ENCODE measurements at regions not wholly inside any gene's neighbourhood (a gene's known extent, or its start where the extent isn't known, plus 50 kb on each side); places are given as distances from the start of the nearest gene placed in this dataset.

DNA sequence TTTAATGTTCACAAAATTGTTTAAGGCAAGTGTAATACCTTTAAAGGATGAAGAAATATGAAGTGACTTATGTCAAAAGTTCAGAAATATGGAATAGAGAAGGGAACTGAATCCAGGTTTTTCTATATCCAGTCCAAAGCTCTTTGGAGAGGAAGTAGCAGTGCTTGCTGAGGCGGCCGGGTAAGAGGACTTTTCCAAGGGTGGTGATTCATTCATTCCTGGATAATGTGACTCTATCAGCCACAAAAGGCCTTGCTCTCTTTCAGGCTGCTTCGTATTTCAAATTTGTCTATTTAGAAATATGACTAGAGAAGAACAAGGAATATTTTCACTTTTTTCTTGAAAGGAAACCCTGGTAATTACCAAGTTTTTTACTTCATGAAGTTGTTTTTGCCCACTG, 830.1 kb upstream of the ZEB2 start:
- DNase-seq (ENCODE audit: low read depth in 2 of 2) = no peak

- DNase-seq (ENCODE audit: low read depth in 2 of 2) = no peak
These were observed 824.3 kb upstream of the ZEB2 start for GRCh38 chr2:145344076-145344724.

DNA sequence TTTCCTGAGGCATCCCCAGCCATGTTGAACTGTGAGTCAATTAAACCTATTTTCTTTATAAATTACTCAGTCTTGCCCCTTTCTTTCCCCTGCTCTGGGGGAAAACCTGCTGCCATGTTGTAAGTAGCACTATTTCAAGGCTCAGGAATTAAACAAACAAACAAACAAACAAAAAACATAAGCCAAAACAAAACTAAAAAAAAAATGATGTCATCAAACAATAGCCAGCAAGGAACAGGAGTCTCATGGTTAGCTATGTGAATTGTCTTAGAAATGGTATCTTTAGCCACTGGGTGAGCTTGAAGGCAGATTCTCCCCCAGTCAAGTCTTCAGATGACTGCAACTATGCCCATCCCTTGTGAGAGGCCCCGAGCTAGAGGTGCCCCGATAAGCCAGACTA, 823.4 kb upstream of the ZEB2 start:
- DNase-seq (ENCODE audit: low read depth in 2 of 2) = no peak

- no peak for DNase-seq (ENCODE audit: low read depth in 2 of 2)
These were observed 821.6 kb upstream of the ZEB2 start for GRCh38 chr2:145341536-145341935.

GRCh38 chr2:145339646-145340045, 819.7 kb upstream of the ZEB2 start:
- no peak for DNase-seq (ENCODE audit: low read depth in 2 of 2)

DNA sequence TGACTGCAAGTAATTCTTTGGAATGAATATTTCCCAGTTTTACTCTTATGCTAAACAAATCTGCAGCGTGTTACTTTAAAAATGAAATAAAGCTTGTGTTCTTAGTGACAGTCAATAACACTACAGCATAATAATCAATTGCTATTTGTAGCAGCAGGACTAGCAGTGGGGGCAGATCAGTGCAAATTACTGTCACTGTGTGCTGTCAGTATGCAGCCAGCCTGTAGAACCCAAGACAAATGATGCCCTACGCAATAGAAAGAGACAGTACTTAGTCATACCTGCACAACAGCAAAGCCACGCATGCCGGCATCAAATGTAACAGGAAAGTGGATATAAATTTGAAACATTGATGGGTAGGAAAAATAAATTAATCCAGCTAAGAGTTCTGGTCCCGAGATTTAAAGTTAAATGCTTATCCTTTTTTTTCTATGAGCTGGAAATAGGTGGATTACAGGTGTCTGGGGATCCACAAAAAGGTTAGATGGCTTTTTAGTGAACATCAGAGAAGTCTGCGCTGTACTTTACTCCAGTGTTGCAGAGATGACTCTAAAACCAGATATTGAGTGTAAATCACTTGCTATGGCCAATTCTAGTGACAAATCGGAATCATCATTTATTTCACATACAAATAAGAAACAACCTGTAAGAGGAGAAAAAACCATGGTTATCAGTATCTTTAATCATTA, 812.4 kb upstream of the ZEB2 start:
- DNase-seq (ENCODE audit: low read depth in 2 of 2) = no peak

DNA sequence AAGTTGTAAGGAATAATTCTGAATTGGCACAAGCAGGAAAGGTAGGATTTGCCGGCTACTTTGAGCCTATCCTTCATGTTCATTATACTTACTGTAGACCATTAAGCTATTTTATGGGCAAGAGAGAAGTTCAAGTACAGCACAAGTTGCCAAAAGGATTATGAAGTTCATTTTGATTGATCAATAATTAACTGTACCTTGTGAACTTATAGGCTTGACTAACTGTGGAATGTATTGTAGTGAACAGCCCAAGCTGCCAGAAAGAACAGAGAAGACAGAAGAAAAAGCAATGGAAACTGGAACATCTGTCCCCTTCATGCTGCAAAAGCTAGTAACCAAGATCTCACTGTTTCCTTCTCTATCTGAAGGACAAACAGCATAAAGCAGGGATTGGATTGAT, 810.1 kb upstream of the ZEB2 start:
- DNase-seq (ENCODE audit: low read depth in 2 of 2) = no peak

- no peak for DNase-seq (ENCODE audit: low read depth in 2 of 2)
These were observed 805.6 kb upstream of the ZEB2 start for GRCh38 chr2:145325485-145325884.

GRCh38 chr2:145324748-145325147, 804.8 kb upstream of the ZEB2 start:
- DNase-seq (ENCODE audit: low read depth in 2 of 2) = no peak

DNA sequence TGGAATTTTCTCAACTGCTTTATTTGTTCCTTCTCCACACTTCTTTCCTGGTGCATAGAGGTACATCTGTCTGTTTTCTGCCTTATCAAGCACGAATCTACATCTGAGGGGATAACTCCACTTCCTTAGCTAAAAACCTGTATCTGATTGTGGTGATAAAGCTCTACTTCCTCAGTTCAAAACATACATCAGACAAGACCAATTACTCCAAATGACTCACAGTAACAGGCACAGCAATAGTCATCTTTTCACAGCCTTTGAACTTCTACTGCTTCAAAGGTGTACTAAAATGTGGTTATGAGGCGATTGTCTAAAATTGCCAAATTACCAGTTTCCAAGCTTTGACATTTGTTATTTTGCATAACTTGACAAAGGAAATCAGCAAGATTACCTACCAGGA, 803.6 kb upstream of the ZEB2 start:
- no peak for DNase-seq (ENCODE audit: low read depth in 2 of 2)

DNA sequence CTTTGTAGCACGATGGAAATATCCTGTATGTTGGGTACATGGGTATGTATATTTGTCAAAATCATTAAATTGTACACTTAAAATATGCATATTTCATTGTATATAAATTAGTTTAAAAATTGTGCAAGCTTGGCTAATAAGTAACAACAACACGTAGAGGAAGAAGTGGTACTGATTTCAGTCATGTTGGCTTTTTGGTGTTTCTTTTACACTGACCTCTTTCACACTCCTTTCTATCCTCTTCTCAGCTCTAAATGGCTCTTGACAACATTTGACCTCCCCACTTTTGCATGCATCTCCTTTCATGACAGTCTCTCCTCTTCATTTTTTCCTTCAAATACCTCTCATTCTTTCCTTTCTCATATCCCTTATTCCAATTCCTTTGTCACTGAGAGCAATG, 801.4 kb upstream of the ZEB2 start:
- no peak for DNase-seq (ENCODE audit: low read depth in 2 of 2)

GRCh38 chr2:145316496-145316895, 796.6 kb upstream of the ZEB2 start:
- no peak for DNase-seq (ENCODE audit: low read depth in 2 of 2)

DNA sequence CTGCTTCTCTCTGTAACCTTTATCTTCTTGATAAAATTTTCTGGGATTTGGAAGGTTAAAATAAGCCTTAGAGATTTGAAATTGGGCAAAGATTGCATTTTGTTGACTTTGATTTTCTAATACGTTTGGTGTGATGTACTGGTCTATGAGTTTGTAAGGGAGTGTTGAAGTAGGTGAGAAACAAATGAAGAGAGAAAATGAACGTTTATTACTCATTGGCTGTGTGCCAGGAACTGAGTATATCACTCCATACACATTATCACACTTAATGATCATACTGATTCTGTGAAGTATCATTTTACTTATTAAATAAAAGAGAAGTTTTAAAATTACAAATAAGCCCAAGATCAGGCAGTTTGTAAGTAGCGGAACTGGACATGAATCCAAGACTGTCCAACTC, 795.1 kb upstream of the ZEB2 start:
- DNase-seq (ENCODE audit: low read depth in 2 of 2) = no peak

- DNase-seq (ENCODE audit: low read depth in 2 of 2) = no peak
These were observed 794.3 kb upstream of the ZEB2 start for GRCh38 chr2:145314119-145314633.

DNA sequence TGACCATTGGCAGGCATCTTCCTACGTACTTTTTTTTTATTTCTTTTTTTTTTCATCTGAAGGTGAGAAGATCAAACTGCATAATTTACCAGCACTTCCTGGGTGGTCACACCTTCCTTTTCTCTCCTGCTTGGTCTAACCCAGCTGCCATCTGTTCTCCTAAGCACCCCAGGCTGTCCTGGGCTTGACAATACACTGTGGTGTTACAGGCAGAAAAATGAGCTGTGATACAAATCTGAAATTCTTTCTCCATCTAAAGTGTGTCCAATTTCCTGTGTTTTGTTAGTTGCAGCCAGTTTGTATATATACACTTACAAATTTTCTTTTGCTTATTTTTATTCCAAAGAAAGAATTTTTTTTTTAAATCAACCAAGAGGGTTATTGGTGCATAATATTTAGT, 786.0 kb upstream of the ZEB2 start:
- DNase-seq (ENCODE audit: low read depth in 2 of 2) = no peak

DNA sequence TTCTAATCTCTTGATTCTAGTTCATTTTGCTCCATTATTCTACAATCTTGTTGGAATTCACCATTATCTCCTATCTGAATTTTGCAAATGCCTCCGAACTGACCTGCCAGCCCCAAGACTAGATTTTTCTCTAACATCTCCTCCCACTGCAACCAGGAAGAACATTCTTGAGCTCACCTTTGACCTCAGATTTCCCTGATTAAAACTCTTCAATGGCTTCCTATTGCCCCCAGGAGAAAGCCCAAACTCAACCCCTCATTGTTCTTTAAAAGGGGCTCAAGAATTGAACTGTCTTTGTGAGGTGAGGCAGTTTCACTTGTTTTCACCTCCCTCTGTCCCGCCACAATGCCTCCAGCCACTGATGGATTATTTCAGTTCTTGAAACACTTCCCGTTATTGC, 784.6 kb upstream of the ZEB2 start:
- DNase-seq (ENCODE audit: low read depth in 2 of 2) = no peak

GRCh38 chr2:145303536-145303935, 783.6 kb upstream of the ZEB2 start:
- DNase-seq (ENCODE audit: low read depth in 2 of 2) = no peak

- DNase-seq (ENCODE audit: low read depth in 2 of 2) = no peak
These were observed 783.0 kb upstream of the ZEB2 start for GRCh38 chr2:145302886-145303285.

DNA sequence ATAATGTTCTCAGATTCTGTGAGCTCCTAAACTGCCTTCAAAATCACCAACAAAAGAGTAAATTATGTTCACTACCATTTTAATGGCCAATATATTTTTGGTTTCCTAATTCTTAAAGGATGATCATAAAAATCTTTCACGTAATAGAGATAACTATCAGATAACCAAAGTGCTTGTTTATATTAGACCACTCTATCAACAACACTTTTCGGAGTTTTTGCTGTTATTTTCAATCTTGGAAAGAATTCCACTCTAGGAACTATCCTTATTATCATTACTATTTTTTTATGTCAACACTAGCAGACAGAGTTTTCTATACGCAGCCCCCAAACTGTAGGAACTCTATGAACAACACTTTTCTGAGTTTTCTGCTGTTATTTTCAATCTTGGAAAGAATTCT, 782.5 kb upstream of the ZEB2 start:
- DNase-seq (ENCODE audit: low read depth in 2 of 2) = no peak

DNA sequence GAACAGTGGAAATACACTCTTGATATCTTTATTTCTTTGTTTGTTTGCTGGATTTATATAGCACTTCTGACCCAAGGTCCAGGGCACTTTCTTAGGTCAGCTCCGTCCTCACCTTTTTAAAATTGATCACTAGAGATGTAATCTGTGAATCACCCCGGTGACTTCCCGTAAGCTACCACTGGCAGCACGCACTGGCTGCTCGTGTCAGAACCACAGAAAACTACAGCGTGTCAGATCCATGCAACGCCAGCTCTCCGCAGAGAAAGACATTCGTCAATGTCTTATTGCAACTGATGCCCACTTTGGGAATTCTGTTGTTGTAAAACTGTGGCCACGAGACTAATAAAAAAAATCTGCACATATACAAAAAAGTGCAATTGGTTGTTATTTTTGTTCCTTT, 779.4 kb upstream of the ZEB2 start:
- DNase-seq (ENCODE audit: low read depth in 2 of 2) = no peak

DNA sequence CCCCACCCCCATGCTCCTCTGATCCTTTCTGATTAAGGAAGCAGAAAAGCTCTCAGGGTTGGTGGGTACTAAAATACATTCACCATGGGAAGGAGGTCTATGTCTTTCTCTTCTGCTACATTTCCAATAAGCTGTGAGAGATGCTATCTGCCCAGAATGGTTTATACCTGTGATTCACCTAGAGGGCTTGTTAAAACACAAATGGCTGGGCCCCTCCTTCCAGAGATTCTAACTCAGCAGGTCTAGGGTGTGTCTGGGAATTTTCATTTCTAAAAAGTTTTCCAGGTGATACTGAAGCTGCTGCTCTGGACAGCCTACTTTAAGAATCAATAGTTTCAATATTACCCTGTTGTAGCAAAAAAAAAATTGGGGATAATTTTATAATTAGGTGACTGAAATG, 772.2 kb upstream of the ZEB2 start:
- no peak for DNase-seq (ENCODE audit: low read depth in 2 of 2)

- DNase-seq (ENCODE audit: low read depth in 2 of 2) = no peak
These were observed 771.1 kb upstream of the ZEB2 start for GRCh38 chr2:145290986-145291385.

DNA sequence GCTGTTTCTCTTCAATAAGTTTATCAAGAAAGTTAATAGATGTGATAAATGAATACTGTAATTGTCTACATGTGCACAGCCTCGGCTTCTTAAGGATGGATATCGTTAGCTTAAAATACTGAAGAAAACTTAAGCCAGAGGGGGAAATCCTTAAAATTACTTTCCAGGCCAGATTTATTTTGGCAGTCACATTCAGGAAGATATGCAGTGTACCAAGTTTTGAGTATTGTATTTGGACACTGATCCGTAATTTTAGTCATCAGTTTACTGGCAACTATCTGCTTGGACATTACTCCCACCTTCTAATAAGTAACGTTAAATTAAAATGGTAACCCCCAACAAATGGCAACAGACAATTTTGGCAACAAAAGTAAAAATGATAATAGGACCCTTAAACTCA, 770.0 kb upstream of the ZEB2 start:
- DNase-seq (ENCODE audit: low read depth in 2 of 2) = no peak

Data from stimulated activated CD4-positive, alpha-beta T cell treated with anti-CD3 and anti-CD28 coated beads, Interleukin-1b, Interleukin-23, amount 100 ng/mL, for 4 hours (primary cell).